Hematopoietic multipotent progenitor cell treated with erythropoietin and hydrocortisone succinate and interleukin-3 and kit ligand, for 4 days (in vitro differentiated cells): ENCODE measurements at regions not wholly inside any gene's neighbourhood (a gene's known extent, or its start where the extent isn't known, plus 50 kb on each side); places are given as distances from the start of the nearest gene placed in this dataset.

Source experiments
- DNase-seq: peaks from one replicate; pipeline ENCODE4 v3.0.0-alpha.2; 2015

DNA sequence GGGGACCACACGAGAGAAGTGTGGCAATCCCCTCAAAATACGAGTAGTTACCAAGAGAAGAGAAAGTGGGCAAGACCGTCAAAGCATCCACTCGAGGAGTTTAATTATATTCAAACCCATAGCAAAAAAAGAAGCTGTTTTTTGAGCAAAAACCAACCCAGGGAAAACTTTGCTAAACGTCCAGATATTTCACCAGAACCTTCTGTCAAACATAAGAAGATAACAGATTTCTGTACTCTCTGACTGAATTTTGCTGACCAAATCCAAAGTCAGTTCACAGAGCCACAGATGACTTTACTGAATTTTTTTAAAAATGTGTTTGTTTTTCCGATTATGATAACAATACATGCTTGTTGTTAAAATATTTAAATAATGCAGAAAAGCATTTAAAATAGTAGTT, 145.6 kb upstream of the PTPN1 start:
- no peak for DNase-seq

DNA sequence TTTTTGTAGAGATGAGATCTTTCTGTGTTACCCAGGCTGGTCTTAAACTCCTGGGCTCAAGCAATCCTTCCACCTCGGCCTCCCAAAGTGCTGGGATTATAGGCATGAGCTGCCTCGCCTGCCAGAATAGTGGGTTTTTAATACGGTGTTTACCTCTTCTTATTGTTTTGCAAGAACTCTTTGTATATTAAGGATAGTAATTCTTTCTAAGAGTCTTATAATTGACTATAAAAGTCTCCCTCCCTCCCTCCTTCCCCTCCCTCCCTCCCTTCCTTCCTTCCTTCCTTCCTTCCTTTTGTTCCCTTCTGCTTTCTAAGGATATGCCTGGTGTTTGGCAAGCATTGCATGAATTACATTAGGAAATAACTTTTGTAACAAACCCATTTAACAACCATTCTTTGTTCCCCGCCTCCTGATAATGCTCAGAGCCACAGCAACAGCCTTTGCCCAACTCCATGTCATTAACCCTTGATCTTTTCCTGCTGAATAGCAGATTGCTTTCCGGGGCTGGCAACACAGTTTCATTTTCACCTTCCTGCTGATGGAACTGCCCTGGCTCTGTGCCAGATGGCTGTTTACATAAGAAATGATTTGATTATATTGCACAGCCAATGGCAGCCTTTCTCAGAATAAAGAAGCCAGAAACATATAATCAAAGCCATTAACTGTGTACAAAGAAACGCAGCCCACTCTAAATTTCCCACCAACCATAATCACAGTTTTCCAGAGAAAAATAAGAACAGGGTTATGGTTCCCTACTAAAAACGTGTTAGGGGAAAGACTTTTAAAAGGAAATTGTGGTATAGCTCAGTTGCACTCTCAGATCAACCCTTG, 143.7 kb upstream of the PTPN1 start:
- DNase-seq, result peak; percentile 62

DNA sequence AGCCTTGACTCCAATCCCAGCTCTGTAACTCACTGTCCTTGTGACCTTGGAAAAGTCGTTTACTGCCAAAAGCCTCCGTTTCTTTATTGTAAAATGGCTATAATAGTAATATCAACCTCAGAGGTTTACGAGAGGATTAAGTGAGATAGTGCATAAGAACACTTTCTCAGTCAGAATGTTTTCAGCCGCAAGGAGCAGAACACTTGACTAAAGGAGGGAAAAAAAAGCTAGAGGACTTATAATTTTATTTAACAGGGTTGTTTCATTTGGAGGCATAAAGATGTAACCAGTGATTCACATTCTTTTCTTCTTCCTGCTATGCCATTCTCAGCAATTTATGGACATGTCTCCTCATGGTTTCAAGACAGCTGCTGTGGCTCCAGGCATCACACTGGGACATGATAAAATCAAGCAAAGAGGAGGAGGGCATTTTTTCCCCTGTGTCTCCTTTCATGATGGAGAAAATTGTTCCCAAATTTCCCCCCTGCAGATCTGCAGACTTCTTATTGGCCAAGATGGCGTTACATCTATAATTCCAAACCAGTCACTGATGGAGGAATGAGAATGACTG, 143.0 kb upstream of the PTPN1 start:
- DNase-seq, result no peak

DNA sequence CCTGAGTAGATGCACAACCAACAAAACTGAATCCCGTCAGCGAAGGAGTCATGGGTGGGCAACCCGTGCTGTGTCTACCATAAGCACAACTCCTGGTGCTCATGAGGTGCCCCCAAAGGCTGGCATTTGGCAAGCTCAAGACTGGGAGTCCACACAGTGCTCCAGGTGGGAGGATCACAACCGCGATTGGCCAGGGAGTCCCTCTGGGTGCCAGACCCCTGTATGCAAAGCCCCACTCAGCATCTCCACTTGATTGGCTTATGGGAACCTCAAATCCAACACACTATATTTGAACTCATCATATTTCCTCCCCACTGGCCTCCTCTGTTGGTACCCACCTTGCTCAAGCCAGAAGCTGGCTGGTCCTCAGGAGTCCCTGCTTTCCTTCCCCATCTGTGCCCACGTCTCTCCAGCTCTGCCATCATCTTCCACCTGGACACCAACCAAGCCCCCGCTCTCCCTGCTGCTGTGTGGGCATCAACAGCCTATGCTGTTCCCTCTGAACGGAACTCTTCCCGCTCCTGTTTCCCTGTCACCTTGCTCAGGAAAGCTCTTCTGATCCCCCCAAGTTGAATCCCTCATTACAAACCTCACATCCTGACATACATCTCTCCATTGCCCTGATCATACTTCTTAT, 142.3 kb upstream of the PTPN1 start:
- no peak for DNase-seq

DNA sequence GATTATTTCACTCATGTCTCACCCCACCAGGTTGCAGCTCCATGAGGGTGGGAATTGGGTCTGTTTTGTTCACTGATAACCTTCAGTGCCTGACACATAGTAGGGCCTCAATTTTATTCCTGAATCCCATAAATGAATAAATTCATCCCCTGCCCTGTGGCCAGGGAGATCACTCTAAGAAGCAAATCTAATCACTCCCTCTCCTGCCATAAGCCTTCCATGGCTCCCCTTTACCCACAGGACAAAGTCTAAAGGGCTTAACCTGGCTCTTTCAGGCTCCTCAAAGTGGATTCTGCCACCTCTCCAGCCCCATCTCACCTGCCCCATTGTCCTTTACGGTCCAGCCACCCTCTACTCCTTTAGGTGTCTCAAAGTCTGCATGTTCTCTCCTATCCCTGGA, 141.8 kb upstream of the PTPN1 start:
- DNase-seq, result no peak

DNA sequence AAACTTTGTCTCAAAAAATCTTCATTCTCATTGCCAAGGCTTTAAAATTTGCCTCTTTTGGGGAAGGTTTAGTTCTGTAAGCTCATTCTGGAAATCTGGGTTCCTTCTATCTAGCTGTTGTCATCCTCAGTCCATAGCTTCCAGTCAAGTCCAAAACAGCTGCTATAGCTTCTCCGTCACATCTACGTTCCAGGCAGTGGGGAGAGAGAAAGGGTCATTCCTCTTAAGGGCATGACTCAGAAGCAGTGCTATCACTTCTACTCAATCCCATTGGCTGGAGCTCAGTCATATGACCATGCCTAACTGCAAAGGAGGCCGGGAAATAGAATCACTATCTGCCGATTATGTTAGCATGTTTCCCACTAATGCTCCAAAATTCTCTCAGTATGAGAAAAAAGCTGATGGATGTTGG, 141.4 kb upstream of the PTPN1 start:
- no peak for DNase-seq

DNA sequence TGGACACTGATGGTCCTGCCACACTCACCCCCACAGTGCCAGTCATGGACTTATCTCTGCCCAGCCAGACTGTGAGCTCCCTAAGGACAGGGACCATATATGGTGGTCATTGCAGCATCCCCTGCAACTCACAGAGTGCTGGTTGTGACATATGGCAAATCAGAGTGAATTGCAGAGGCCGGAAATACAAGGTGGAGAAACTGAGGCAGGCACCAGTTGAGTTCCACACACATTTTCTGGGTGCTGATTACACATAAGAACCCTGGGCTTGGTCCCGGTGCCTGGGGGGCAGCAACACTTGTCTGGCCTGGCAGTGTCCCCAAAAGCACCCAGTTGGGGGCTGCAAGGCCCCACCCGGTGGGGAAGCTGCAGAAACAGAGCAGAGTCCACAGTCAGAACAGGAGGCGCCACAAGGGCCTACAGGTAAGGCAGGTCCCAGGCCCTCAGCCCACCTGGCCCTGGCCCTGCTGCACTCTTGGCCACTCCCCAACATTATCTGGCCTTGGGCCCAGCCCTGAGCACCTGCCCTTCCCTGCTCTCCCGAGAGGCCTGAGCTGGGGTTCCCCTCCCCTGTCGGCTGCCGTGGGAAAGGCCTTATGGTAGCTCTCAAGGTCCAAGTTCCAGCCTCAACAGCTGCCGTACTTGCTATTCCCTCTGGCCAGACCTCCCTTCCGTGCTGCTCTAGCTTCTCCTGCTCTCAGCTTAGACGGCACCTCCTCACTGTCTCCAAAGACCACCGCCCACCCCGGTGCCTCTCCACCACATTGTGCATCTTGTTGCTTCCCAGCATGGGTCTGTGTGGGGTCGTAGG, 140.8 kb upstream of the PTPN1 start:
- no peak for DNase-seq

DNA sequence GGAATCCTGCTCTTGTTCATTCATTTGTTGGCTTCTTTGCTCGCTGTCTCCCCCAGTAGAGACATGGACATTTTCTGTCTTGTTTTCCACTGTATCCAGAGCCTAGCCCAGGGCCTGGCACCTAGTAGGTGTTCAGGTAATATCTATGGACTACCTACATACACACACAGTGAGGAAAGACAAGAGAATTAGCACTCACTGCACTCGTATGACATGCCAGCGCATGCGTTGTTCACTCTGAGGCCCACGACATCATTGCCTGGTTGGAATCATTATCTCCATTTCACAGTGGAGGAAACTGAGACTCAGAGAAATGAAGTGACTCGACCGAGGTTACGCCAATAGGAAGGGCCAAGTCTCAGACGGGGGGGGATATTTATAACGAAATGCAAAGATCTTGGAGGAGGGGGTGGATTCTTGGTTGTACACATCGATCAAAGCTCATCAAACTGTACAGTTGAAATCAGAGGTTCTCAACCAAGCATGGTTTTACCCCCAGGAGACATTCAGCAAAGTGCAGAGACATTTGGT, 140.1 kb upstream of the PTPN1 start:
- no peak for DNase-seq

DNA sequence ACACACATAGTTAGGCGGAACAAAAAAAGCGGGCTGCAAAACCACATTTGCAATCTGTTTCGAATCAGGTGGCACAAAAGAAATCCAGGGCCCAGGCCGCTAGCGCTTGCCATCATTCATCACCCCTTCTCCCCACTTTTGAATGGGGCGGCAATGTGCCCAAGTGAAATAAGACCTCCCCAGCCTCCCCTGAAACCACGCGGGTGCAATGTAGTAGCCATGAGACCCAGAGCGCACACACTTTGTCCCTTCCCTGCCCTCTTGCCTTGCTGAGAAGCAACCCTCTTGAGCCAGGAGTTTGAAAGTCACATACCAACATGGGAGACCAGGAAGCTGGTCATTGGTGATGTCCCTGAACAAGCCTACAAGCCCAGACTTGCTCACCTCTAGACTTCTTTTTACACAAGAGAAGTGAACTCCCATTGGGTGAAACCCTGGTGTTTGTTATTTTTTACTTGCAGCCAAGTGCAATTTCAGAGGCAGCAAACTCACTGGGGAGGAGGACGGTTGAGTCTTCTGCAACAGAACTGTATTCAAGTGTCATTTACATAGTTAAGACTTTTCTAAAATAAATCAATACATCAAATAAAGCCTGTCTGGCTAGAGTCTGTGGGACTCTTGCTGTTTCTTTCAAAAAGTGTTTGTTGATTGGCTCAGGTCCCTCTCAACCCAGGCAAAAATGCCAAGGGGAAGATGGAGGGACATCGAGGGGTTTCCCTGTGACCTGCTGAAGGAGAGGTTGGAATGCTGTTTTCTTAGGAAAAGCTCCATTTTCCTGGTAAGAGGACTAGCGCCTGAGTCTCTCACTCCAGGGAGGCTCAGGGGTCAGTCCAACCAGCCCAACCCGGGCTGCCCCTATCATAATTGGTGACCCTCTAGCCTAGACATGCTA, 138.1 kb upstream of the PTPN1 start:
- no peak for DNase-seq

DNA sequence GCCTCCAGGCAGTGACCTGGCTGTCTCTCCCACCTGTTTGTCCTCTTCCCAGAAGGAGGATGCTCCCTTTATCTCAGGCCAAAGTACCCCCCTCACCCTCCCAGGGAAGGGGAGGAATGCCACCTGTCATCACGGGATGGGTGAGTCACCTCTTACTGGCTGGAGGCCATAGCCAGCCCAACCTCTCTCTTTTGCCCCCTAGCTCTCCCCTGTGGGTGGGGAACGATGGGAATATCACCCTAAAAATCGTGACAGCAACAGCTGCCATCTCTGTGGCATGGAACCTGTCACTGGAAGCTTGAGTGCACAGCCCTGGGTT, 137.5 kb upstream of the PTPN1 start:
- no peak for DNase-seq

DNA sequence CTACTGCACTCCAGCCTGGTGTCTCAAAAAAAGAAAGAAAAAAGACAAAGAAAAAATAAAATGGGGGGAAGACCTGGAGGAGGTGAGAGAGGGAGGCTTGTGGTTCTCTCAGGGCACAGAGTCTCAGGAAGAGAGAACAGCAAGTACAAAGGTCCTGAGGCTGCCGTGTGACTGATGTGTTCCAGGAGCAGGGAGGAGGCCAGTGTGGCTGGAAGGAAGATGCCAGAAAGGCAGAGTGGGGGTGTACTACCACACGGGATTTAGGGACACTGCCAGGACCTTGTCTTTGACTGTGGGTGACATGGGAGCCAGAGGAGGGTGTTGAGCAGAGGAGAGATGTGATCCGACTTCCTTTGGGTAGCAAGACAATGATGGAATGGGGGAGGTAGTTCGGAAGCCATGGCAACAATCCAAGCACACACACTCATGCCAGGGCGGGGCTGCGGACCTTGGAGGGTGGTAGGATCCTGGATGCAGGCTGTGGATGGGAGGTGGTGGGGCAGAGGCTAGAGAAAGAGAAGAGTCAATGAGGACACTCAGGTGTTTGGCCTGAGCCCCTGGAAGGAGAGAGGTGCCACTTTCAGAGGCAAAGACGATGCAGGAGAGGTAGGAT, 136.4 kb upstream of the PTPN1 start:
- no peak for DNase-seq

DNA sequence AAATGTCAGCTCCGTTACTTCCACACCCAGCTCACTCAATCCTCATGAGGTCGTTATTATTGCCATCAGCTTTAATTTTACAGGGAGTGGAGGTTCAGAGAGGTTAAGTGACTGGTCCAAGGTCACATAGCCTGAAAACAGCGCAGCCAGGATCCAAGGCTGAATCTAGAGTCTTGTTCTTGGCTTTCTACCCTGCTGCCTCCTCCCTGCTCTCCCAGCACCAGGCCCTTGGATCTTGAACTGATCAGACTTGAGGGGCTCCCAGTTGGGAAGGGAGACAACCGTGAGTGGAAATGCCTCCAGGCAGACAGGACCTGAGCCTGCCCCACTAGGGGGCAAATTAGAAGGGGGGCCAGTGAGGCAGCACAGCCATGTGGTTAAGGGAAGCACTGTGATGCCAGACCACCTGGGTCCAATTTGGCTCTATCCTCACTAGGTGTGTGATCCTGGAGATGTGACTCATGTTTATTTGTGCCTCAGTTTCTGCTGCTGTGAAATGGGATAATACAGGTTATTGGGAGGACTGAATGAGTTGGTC, 135.6 kb upstream of the PTPN1 start:
- no peak for DNase-seq

DNA sequence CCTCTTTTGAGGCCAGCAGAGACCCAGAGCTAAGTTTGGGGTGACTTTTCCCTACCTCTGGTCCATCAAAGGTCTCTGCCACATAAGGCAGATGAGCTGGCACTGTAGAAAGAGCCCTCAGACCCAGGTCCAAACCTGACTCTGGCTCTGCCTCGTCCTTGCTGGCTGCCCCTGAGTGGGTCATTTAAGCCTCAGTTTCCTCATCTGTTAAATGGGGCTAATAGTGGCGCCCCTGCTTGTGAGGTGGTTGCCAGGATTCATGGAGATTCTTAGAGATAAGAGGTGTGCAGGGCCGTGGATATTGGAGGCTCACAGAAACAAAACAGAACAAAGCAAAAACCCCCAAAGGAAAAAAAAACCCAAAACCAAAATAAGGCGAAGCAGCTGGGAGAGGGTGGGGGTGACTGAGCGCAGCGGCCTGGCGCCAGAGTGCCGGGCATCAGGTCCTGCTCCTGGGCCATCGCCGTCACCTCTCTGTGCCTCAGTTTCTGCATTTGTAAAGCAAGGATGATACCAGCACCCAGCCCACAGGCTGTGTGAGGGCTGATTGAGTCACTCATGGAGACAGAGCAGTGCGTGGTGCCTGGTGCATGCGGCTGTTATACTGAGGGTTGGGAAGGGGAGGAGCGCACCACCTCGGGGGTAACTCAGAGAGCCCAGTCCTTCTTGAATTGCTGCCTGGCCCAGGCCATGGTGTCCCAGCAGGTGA, 133.8 kb upstream of the PTPN1 start:
- no peak for DNase-seq

DNA sequence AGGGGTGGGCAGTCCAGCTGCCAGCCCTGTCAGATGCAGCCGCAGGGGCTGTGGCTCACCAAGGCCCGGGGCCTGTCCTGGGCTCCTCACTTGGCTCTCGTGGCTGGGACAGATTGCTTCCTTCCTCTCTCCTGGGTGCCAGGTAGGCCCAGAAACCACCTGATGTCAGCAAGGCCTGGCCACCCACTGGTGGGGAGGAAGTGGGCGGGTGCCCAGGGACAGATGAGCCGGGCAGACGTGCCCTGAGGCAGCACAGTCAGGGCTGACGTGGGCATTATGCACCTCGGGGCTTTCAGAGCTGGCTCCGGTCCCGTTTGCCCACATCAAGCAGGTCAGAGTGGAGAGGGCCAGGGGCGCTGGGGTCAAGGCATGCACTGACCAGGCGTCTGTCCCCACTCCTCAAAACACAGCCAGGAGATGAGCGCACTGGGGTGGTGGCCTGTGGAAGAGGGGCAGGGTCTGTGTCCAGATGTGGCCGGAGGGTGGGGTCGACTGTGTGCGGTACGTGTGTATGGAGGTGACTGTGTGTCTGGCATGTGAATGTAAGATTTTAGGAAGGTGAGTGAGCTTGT, 133.2 kb upstream of the PTPN1 start:
- no peak for DNase-seq

DNA sequence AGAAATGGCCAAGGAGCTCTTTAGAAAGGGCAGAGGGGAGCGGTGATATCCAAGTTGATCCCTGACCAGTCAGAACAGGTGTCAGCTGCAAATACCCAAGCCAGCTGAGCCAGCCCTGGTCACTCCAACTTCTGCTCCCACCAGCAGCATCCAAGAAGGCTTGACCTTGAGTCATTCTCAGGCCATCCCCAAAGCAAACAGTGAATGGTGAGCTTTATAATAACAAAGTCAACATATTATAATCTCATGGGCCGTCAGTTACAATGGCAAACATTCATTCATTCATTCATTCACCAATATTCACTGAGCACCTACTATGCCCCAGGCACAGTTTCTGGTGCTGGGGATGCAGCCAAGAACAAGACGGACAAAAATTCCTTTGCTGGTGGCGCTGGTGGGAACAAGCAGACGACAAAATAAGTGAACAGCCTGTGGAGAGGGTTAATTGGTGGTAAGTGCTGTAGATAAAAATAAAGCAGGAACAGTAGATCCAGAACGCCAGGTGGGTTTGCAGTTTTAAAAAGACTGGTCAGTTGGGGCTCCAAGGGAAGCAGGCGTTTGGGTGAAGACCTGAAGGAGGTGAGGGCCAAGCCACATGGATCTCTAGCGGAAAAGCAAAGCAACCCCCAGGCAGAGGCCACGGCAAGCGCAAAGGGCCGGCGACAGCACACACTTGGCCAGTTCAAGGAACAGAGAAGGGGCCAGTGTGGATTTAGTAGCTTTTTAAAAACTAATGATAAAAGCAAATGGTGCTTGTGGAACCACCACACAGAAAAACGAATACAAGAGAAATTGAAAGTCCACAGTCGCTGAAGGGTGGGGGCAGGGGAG, 131.8 kb upstream of the PTPN1 start:
- no peak for DNase-seq

DNA sequence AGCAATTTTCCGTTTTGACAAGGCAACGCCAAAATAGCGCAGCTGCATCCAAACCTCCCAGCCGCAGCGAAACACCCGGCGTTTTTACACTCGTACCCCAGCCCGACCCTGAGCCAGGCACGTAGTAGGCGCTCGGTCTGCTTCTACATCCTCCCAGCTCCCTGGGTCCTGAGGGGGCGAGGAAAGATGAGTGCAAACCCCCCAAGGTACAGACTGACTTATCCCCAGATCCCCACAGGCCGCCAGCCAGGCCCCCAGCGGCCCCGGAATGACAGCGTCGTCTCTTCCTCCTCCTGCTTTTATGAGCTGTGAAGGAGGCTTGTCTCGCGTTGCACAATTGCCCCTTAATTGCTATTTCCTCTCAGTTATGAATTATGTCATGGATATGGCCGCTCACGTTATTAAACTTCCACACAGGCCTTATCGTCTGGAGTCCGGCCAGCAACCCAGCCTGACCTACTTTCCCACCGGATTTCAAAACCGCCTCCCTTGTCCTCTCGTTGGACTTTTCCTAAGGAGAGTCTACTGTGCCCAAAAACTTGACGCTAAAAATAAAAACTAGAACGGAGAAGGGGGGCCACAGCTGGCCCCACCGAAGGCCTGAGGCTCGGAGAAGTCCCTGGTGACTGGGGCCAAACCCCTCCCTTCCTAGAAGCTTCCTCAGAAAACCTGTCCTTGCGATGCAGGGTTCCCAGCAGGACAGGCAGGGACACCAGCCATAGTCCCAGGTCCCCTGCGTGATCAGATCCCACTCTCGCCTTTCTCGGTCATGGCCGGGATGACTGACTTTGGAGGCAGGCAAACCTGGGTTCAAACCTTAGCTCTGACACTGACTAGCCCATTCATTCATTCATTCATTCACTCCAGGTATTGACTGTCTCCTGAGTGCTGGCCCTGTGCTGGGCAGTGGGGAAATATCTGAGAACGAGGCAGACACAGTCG, 130.9 kb upstream of the PTPN1 start:
- peak; percentile 70 for DNase-seq

DNA sequence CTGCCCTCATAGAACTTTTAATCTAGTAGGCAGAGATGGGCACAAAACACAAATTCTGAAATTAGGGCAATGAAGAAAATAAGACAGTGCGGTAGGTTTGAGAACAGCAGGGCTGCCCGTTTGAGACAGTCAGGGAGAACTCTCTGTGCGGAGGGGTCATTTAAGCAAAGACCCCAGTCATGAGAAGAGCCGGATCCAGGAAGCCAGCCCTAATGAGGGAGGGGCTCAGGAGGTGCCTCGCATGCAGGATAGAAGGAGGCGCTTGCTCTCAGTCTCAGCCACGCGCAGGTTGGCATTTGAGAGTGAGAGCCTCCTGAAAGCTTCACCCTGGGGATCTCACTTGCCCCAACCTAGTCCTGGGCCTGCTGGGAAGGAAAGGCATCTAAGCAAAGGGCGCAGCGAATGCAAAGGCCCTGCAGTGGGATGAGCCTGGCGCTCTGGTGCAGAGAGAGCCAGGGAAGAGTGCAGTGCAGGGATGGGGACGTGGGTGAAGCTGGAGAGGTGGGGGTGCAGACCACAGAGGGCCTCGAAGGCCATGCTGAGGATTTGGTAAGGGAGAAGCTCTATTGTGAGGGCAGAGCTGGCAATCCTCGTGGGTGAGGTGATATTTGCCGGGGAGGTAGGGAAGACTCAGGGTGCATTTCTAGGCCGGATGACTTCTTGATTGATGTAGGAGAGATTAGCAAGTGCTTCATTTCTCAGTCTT, 130.0 kb upstream of the PTPN1 start:
- DNase-seq, result no peak

DNA sequence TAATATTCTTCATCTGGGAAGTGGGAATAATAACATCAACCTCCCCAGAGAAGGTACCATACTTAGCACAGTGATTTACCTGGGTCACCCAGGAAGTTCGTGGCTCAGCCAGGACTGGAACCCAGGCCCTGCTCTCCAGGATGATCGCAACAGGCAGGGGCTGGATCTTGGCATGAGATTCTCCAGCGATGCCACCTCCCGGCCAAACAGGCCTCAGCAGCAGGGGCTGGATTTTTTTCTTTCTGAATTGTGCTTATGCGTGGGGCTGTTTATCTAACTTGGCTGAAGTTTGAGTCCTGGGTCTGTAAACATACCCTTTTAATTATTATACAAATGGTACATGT, 129.5 kb upstream of the PTPN1 start:
- DNase-seq, result peak; percentile 30
